Ovary (tissue), 3 donors: ENCODE measurements at regions not wholly inside any gene's neighbourhood (a gene's known extent, or its start where the extent isn't known, plus 50 kb on each side); places are given as distances from the start of the nearest gene placed in this dataset.

ENCODE experiments used
- CTCF ChIP-seq, 3 donors: fragments of 450-650 bp in 2 of 3; fragments of 200-600 bp in 1 of 3; IDR thresholded peaks; one replicate each; pipeline versions ENCODE4 v1.5.1 to v1.8.0; 2016 to 2022; ENCODE audit warnings: antibody characterized with exemption in 3 of 3, mild to moderate bottlenecking in 1 of 3
- EP300 ChIP-seq: sonication (generic); formaldehyde crosslinking; IDR thresholded peaks from one replicate; pipeline ENCODE4 v1.6.1; 2017; ENCODE audit warnings: antibody characterized with exemption
- POLR2A ChIP-seq: fragments of 450-650 bp; IDR thresholded peaks from one replicate; pipeline ENCODE4 v1.6.1; 2017; ENCODE audit warnings: antibody characterized with exemption, mild to moderate bottlenecking, moderate library complexity
- donor health status: DM: no; HTN: no; CAD: no.

GRCh38 chrX:137652086-137652485 lies 86.2 kb downstream of the ZIC3 start:
- no peak for TF ChIP-seq CTCF (IDR thresholded peaks at IDR 0.05)
- no peak for TF ChIP-seq EP300
- TF ChIP-seq POLR2A, result no peak
